WTC11 (cell line): ENCODE measurements at regions not wholly inside any gene's neighbourhood (a gene's known extent, or its start where the extent isn't known, plus 50 kb on each side); places are given as distances from the start of the nearest gene placed in this dataset.

ENCODE experiments used
- ATAC-seq: fragments of 200-7000 bp; cut with Tn5 transposase; 2 replicates; pipeline ENCODE4 v1.10.0; 2021; ENCODE audit warnings: mild to moderate bottlenecking, moderate library complexity
- CTCF ChIA-PET: fragments of 300-600 bp; sonication (Branson Sonifier 250); formaldehyde crosslinking; loops from one replicate; lab custom pipeline; 2021; ENCODE audit warnings: antibody characterized with exemption; lab: Charles Lee
- POLR2A ChIA-PET: fragments of 350-600 bp; sonication (Branson Sonifier 250); formaldehyde crosslinking; loops from one replicate; lab custom pipeline; 2021; ENCODE audit warnings: antibody characterized with exemption; lab: Charles Lee
- DNase-seq: peaks from one replicate; pipeline ENCODE4 v3.0.0; 2021; ENCODE audit warnings: low spot score
- H3K27ac Mint-ChIP-seq: 2 replicates; pipeline ENCODE4 v1.8.0; 2021; ENCODE audit warnings: mixed read lengths
- H3K27me3 Mint-ChIP-seq: 2 replicates; pipeline ENCODE4 v1.8.0; 2021; ENCODE audit warnings: low read depth, mild to moderate bottlenecking, moderate library complexity, mixed read lengths
- H3K36me3 Mint-ChIP-seq: 2 replicates; pipeline ENCODE4 v1.8.0; 2021; ENCODE audit warnings: mixed read lengths
- H3K4me1 Mint-ChIP-seq: 2 replicates; pipeline ENCODE4 v1.8.0; 2022; ENCODE audit warnings: mixed read lengths
- H3K4me3 Mint-ChIP-seq: 2 replicates; pipeline ENCODE4 v1.8.0; 2021; ENCODE audit warnings: mild to moderate bottlenecking, moderate library complexity, mixed read lengths
- H3K9me3 Mint-ChIP-seq: 2 replicates; pipeline ENCODE4 v1.8.0; 2021; ENCODE audit warnings: mixed read lengths
- CBFB ChIP-seq: sonication (generic); formaldehyde crosslinking; IDR thresholded peaks from 2 replicates; pipeline ENCODE4 v1.8.1; 2022; ENCODE audit warnings: mild to moderate bottlenecking, low read depth, missing genetic modification reagents
- CREB1 ChIP-seq: sonication (generic); formaldehyde crosslinking; IDR thresholded peaks from 2 replicates; pipeline ENCODE4 v1.8.0; 2023; ENCODE audit warnings: mild to moderate bottlenecking, missing genetic modification reagents
- CTCF ChIP-seq: fragments of 200-600 bp; IDR thresholded peaks from 2 replicates; pipeline ENCODE4 v1.8.0; 2022; ENCODE audit warnings: antibody characterized with exemption
- ERG ChIP-seq: fragments of 250-450 bp; sonication (Bioruptor Pico); IDR thresholded peaks from 2 replicates; pipeline ENCODE4 v1.8.0; 2021; ENCODE audit warnings: mild to moderate bottlenecking
- FOXJ3 ChIP-seq: sonication (generic); formaldehyde crosslinking; IDR thresholded peaks from 2 replicates; pipeline ENCODE4 v1.9.0; 2021; ENCODE audit warnings: missing genetic modification reagents, mild to moderate bottlenecking, borderline replicate concordance
- FOXP1 ChIP-seq: sonication (generic); formaldehyde crosslinking; IDR thresholded peaks from 2 replicates; pipeline ENCODE4 v1.8.0; 2022; ENCODE audit warnings: missing genetic modification reagents, mild to moderate bottlenecking, moderate library complexity, borderline replicate concordance
- KAT7 ChIP-seq: sonication (generic); formaldehyde crosslinking; IDR thresholded peaks from 2 replicates; pipeline ENCODE4 v1.8.1; 2023; ENCODE audit warnings: missing genetic modification reagents, mild to moderate bottlenecking, borderline replicate concordance
- MAX ChIP-seq: sonication (generic); formaldehyde crosslinking; IDR thresholded peaks from 2 replicates; pipeline ENCODE4 v1.8.0; 2022; ENCODE audit warnings: mild to moderate bottlenecking, missing genetic modification reagents
- MYBL2 ChIP-seq: sonication (generic); formaldehyde crosslinking; IDR thresholded peaks from 2 replicates; pipeline ENCODE4 v1.8.1; 2023; ENCODE audit warnings: mild to moderate bottlenecking, moderate library complexity, missing genetic modification reagents
- NFYB ChIP-seq: sonication (generic); formaldehyde crosslinking; conservative IDR thresholded peaks from 2 replicates; pipeline ENCODE4 v1.8.0; 2022; ENCODE audit warnings: low read depth, missing genetic modification reagents
- PRDM15 ChIP-seq: sonication (generic); formaldehyde crosslinking; IDR thresholded peaks from 2 replicates; pipeline ENCODE4 v1.8.0; 2022; ENCODE audit warnings: missing genetic modification reagents
- PREB ChIP-seq: sonication (generic); formaldehyde crosslinking; IDR thresholded peaks from 2 replicates; pipeline ENCODE4 v1.8.1; 2022; ENCODE audit warnings: mild to moderate bottlenecking, missing genetic modification reagents, moderate library complexity, borderline replicate concordance
- SP1 ChIP-seq: sonication (generic); formaldehyde crosslinking; conservative IDR thresholded peaks from 2 replicates; pipeline ENCODE4 v1.8.1; 2022; ENCODE audit warnings: missing genetic modification reagents
- TEAD4 ChIP-seq: sonication (generic); formaldehyde crosslinking; IDR thresholded peaks from 2 replicates; pipeline ENCODE4 v1.8.0; 2022; ENCODE audit warnings: mild to moderate bottlenecking, missing genetic modification reagents
- ZBTB21 ChIP-seq: sonication (generic); formaldehyde crosslinking; IDR thresholded peaks from 2 replicates; pipeline ENCODE4 v1.8.1; 2023; ENCODE audit warnings: mild to moderate bottlenecking, missing genetic modification reagents, borderline replicate concordance
- ZNF219 ChIP-seq: sonication (generic); formaldehyde crosslinking; IDR thresholded peaks from 2 replicates; pipeline ENCODE4 v1.8.0; 2023; ENCODE audit warnings: missing genetic modification reagents, mild to moderate bottlenecking, borderline replicate concordance
- ZNF317 ChIP-seq: sonication (generic); formaldehyde crosslinking; IDR thresholded peaks from 2 replicates; pipeline ENCODE4 v1.8.1; 2023; ENCODE audit warnings: low read depth, mild to moderate bottlenecking, moderate library complexity, missing genetic modification reagents, borderline replicate concordance
- ZNF532 ChIP-seq: fragments of 250-450 bp; sonication (Bioruptor Pico); IDR thresholded peaks from 2 replicates; pipeline ENCODE4 v1.9.0; 2021; ENCODE audit warnings: mild to moderate bottlenecking, borderline replicate concordance

GRCh38 chr2:145769011-145769716, 1249.2 kb upstream of the ZEB2 start (continued):
- TF ChIP-seq NFYB, result no peak
- TF ChIP-seq MAX, result no peak
- TF ChIP-seq ZNF532, result no peak
- no peak for TF ChIP-seq KAT7 (CRISPR knock-in tag)

GRCh38 chr2:145765874-145766273, 1246.0 kb upstream of the ZEB2 start:
- Mint-ChIP-seq H3K9me3 (no peaks in the 10 kb centered on the region), H3K27me3 (no peaks in the 10 kb centered on the region), H3K4me1 (peaks cover 4% of the 10 kb centered on the region), H3K4me3 (no peak overlapping the region), H3K27ac (no peak overlapping the region), H3K36me3 (no peaks in the 10 kb centered on the region)
- DNase-seq (no peak), ATAC-seq (no peak)
- POLR2A ChIA-PET, result no interaction called here
- CTCF ChIA-PET, result interaction anchor here (1.1 to 1.5 kb wide), 2 partner anchors 12 to 13 kb away, joined by 3 to 5 read pairs; no protein-coding TSS in a partner anchor
- no peak for TF ChIP-seq FOXJ3 (CRISPR knock-in tag)
- TF ChIP-seq ZNF317 (CRISPR knock-in tag), result no peak
- no peak for TF ChIP-seq PRDM15 (CRISPR knock-in tag)
- no peak for TF ChIP-seq TEAD4 (CRISPR knock-in tag)
- no peak for TF ChIP-seq FOXP1 (CRISPR knock-in tag)
- TF ChIP-seq MYBL2, result no peak
- no peak for TF ChIP-seq ZBTB21
- TF ChIP-seq CREB1 (CRISPR knock-in tag), result no peak
- no peak for TF ChIP-seq SP1 (CRISPR knock-in tag)
- no peak for TF ChIP-seq PREB (CRISPR knock-in tag)
- TF ChIP-seq ZNF219 (CRISPR knock-in tag), result no peak
- TF ChIP-seq CBFB (CRISPR knock-in tag), result no peak
- no peak for TF ChIP-seq CTCF
- TF ChIP-seq NFYB, result no peak
- no peak for TF ChIP-seq ERG (CRISPR knock-in tag)
